ENCODE measurements at regions not wholly inside any gene's neighbourhood (a gene's known extent, or its start where the extent isn't known, plus 50 kb on each side); places are given as distances from the start of the nearest gene placed in this dataset.

- DNase-seq: no peak
Observed at GRCh38 chr7:116083796-116084195, 53.2 kb upstream of the TFEC start.

- DNase-seq: no peak
Observed at GRCh38 chr7:116086547-116087045, 56.0 kb upstream of the TFEC start.

GRCh38 chr7:116087291-116087690 lies 56.7 kb upstream of the TFEC start:
- DNase-seq: no peak

- DNase-seq: no peak
Observed at GRCh38 chr7:116087984-116088383, 57.4 kb upstream of the TFEC start.

GRCh38 chr7:116089293-116089692 lies 58.7 kb upstream of the TFEC start:
- DNase-seq: no peak

- DNase-seq: no peak
Observed at GRCh38 chr7:116093516-116094301, 63.1 kb upstream of the TFEC start.

GRCh38 chr7:116095396-116095795 lies 64.8 kb upstream of the TFEC start:
- no peak for DNase-seq

- DNase-seq: no peak
Observed at GRCh38 chr7:116097365-116098009, 66.9 kb upstream of the TFEC start.

GRCh38 chr7:116098175-116098574 lies 67.6 kb upstream of the TFEC start:
- DNase-seq: no peak

GRCh38 chr7:116100626-116101025 lies 70.1 kb upstream of the TFEC start:
- DNase-seq: no peak

GRCh38 chr7:116101704-116102103 lies 71.1 kb upstream of the TFEC start:
- DNase-seq: no peak

- no peak for DNase-seq
Observed at GRCh38 chr7:116111475-116111874, 80.9 kb upstream of the TFEC start.

- DNase-seq: no peak
Observed at GRCh38 chr7:116113310-116113709, 82.7 kb upstream of the TFEC start.

GRCh38 chr7:116120839-116121238 lies 89.5 kb upstream of the TES start:
- DNase-seq: no peak

GRCh38 chr7:116122972-116123595 lies 87.3 kb upstream of the TES start:
- DNase-seq: peak in 1 of 56 donors; percentile 1

- no peak for DNase-seq
Observed at GRCh38 chr7:116128139-116128538, 82.2 kb upstream of the TES start.

GRCh38 chr7:116135306-116135705 lies 75.0 kb upstream of the TES start:
- DNase-seq: no peak

- DNase-seq: peak in 9 of 56 donors; percentile 0 to 63 (median 6)
Observed at GRCh38 chr7:116138202-116138801, 72.0 kb upstream of the TES start.

- DNase-seq: peak in 40 of 56 donors; percentile 1 to 66 (median 18)
Observed at GRCh38 chr7:116139007-116139406, 71.3 kb upstream of the TES start.

- DNase-seq: no peak
Observed at GRCh38 chr7:116139807-116140206, 70.5 kb upstream of the TES start.

- DNase-seq: no peak
Observed at GRCh38 chr7:116142374-116142773, 68.0 kb upstream of the TES start.

- DNase-seq: no peak
Observed at GRCh38 chr7:116142850-116143249, 67.5 kb upstream of the TES start.
